NCI-H2227 (cell line): ENCODE measurements at regions not wholly inside any gene's neighbourhood (a gene's known extent, or its start where the extent isn't known, plus 50 kb on each side); places are given as distances from the start of the nearest gene placed in this dataset.
A peak's percentile ranks its signal among the peaks of the same experiment; 100 is the strongest.

Source experiments
- DNase-seq: peaks from one replicate; lab custom pipeline; 2025; ENCODE audit not compliant: unreplicated experiment; lab: John Stamatoyannopoulos, UW

GRCh38 chr11:45062115-45062514, 84.3 kb upstream of the PRDM11 start:
- no peak for DNase-seq

DNA sequence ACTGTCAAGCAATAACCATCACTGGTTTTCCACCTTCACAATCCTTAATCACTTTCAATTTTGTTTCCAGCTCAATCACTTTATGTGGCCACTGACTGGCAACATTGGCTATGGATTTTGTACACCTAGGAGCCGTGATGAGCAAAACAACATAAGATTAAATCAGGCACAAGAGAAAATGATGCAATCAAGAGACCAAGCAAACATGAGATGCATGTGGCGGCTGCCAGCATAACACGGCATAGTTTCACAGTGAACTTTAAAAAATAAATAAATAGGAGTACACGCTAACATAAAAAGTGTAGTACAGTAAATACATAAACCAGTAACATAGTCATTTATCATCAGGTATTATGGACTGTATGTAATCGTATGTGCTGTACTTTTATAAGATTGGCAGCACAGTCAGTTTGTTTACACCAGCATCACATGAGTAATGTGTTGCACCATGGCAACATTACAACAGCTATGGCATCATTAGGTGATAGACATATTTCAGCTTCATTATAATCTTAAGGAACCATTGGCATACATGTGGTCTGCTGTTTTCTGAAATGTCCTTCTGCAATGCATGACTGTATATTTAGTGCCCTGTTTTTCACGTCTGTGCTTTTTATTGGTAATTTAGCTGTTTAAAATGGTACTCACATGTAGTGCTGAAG, 83.3 kb upstream of the PRDM11 start:
- no peak for DNase-seq

- no peak for DNase-seq
These were observed 82.8 kb upstream of the PRDM11 start for GRCh38 chr11:45063669-45064068.

GRCh38 chr11:45067966-45068365, 78.5 kb upstream of the PRDM11 start:
- DNase-seq: no peak

GRCh38 chr11:45071232-45071631, 75.2 kb upstream of the PRDM11 start:
- no peak for DNase-seq

GRCh38 chr11:45073685-45074141, 72.7 kb upstream of the PRDM11 start:
- DNase-seq: peak; percentile 79

DNA sequence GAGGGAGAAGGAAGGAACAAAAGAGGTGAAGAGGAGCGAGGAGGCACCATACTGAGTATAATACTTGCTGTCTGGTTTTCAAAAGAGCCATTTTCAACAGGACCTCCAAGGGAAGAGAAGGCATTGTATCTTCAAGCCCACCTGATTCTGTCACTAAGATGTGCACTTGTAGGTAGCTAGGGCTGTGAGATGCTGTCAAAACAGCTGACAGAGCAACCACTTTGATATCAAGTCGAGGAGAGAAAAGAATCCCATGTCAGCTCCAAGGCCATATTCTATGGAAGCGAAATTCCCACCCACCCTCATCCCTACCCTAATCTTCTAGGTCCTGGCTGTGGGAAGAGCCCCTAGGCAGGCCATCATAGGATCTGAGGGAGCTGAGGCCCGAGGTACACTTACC, 70.9 kb upstream of the PRDM11 start:
- DNase-seq: no peak

DNA sequence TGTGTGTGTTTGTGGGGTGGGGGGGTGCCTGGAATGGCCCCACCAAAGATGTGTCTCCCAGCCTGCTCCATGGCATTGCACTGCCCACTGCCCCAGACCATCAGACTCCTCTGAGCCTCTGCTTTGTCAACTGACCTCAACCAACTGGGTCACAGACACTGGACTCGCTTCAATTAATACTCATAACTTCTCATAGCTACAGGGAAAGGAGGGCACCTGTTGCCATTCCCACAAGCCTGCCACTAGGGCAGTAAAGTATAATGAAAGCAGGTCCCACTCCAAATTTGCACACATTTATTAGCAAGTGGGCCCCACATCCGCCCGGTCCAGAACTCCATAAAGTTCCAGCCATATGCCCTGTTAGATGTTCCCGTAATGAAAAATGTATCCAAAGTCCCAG, 70.5 kb upstream of the PRDM11 start:
- no peak for DNase-seq

DNA sequence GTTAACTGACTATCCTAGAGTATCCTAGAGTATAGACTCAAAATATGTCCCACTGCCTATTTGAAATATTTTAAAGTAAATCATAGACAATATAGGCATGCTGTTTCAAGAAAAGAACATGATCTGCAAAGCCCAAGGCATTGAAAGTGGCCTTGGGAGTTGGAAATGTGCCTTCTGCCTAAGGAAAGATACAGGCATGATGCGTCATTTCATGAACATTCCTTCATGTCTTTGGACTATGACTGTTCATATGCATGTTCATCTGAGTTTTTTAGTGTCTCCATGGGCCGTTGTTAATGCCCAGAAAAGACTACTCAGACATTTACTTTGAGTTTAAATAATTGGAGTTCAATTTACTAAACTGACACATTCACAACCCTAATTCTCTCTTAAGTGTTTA, 69.7 kb upstream of the PRDM11 start:
- no peak for DNase-seq

- DNase-seq: peak; percentile 18
These were observed 68.0 kb upstream of the PRDM11 start for GRCh38 chr11:45078236-45079074.

- no peak for DNase-seq
These were observed 67.4 kb upstream of the PRDM11 start for GRCh38 chr11:45079075-45079444.

DNA sequence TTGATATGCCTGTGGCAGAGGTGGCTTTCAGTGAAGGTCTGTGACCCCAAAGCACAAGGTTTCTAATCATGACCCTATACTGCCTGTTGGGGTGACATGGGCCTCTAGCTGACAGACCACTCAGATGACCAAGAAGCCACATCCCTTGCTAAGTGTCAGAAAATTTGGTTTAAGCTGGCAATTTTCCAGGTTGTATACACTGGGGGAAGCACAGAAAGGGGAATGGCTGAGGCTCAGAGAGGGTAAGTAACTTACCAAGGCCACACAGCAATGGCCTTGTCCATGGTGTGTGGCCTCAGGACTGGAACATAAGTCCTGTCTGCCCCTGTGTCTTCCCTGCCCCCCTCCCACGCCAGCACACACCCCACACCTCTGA, 66.9 kb upstream of the PRDM11 start:
- DNase-seq: no peak

- DNase-seq: no peak
These were observed 66.3 kb upstream of the PRDM11 start for GRCh38 chr11:45079943-45080719.

GRCh38 chr11:45082744-45083543, 63.5 kb upstream of the PRDM11 start:
- no peak for DNase-seq

GRCh38 chr11:45083544-45084087, 62.8 kb upstream of the PRDM11 start:
- no peak for DNase-seq

DNA sequence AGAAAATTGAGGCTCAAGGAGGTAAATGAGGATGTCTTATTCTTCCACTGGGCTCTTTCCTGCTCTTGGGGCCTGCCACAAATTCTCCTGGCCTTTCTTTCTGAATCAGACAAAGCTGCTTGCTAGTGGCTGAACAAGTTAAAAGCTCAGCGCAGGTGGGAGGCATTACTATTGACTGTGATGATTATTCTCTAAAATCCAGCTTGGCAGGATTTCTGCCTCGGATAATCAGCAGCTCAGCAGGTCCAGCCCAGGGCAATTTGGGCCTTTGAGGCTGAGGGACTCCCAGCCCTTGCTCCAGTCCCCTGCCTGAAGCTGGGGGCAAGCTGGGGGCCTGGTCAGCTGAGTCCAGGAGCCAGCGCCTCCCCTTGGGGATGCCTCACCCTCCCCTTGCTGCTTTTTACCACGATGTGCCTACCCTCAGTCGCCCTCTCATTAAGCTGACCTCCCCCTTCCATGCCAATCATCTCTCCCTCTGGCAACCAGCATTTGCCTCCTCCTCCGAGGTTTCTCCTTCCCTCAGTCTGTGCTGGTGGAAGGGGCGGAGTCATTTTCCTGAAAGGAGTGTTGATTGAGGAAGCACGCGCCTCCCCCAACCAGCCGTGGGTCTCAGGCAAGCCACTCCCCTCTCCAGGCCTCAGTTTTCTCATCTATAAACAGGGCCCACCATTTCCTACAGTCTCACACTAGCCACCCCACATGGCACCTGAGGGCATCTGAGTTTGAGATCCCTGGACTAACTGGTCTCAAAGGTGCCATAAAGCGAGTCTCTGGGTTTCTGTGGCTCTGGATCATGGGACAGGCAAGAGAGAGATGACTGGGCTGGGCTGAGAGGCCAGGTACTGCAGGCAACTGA, 60.6 kb upstream of the PRDM11 start:
- peak; percentile 51 for DNase-seq

- DNase-seq: no peak
These were observed 59.9 kb upstream of the PRDM11 start for GRCh38 chr11:45086526-45086925.

GRCh38 chr11:45087086-45087899, 59.1 kb upstream of the PRDM11 start:
- peak; percentile 35 for DNase-seq

DNA sequence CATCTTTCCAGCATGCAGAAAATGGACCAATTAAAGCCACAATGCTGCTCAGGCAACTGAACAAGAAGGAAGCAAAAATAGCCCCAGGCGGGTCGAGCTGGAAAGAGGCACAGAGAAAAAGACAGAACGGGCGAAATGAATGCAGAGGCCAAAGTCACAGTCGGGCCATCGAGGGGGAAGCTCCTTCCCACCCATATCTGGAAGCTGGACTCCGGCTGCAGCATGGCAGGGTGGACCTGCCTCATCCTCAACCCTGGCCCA, 58.6 kb upstream of the PRDM11 start:
- peak; percentile 28 for DNase-seq
